HEK293 (cell line): ENCODE measurements at regions not wholly inside any gene's neighbourhood (a gene's known extent, or its start where the extent isn't known, plus 50 kb on each side); places are given as distances from the start of the nearest gene placed in this dataset.

Experiments
- CTCF ChIA-PET: fragments of 350-600 bp; formaldehyde crosslinking; extraction: SDS; loops from one replicate; lab custom pipeline; 2021; ENCODE audit warnings: antibody characterized with exemption; lab: Yijun Ruan, JAX
- POLR2A ChIA-PET: fragments of 300-600 bp; formaldehyde crosslinking; extraction: SDS; loops from one replicate; lab custom pipeline; 2020; ENCODE audit warnings: antibody characterized with exemption, inconsistent platforms; lab: Yijun Ruan, JAX
- H3K27ac ChIP-seq: fragments of 200-500 bp; sonication (Bioruptor generic); 2 replicates; pipeline ENCODE4 v1.5.1; 2014; ENCODE audit warnings: low read depth, low read length, control low read depth, inconsistent platforms; ENCODE audit errors: extremely low read depth
- H3K36me3 ChIP-seq, 2 experiments: fragments of 200-500 bp in 1 of 2; sonication (Bioruptor generic) in 1 of 2; 1 replicate in 1 of 2; 2 replicates in 1 of 2; pipeline ENCODE4 v1.5.1; 2014 to 2017; ENCODE audit warnings: inconsistent platforms in 2 of 2, low read length in 2 of 2; ENCODE audit not compliant: control insufficient read depth in 2 of 2, insufficient read depth in 1 of 2
- H3K4me1 ChIP-seq: fragments of 200-500 bp; sonication (Bioruptor generic); 2 replicates; pipeline ENCODE4 v1.5.1; 2014; ENCODE audit warnings: mild to moderate bottlenecking, low read length, inconsistent platforms; ENCODE audit not compliant: control insufficient read depth, insufficient read depth
- H3K4me3 ChIP-seq: 2 replicates; pipeline ENCODE4 v1.5.1; 2011; ENCODE audit warnings: low read depth, mild to moderate bottlenecking, control low read depth, low read length, moderate library complexity
- H3K9me3 ChIP-seq: fragments of 200-500 bp; sonication (Bioruptor generic); 2 replicates; pipeline ENCODE4 v1.5.1; 2014; ENCODE audit warnings: low read depth, low read length, inconsistent platforms; ENCODE audit not compliant: control insufficient read depth, insufficient read depth
- PRDM2 ChIP-seq: fragments of 450-650 bp; formaldehyde crosslinking; IDR thresholded peaks from 2 replicates; pipeline ENCODE4 v1.5.1; 2016; ENCODE audit warnings: missing biosample characterization, missing genetic modification characterization, borderline replicate concordance
- REST ChIP-seq: fragments of 450-650 bp; formaldehyde crosslinking; IDR thresholded peaks from 2 replicates; pipeline ENCODE4 v1.5.1; 2016; ENCODE audit warnings: missing biosample characterization, missing genetic modification characterization
- ZBTB1 ChIP-seq: fragments of 450-650 bp; formaldehyde crosslinking; IDR thresholded peaks from 2 replicates; pipeline ENCODE4 v1.5.1; 2016; ENCODE audit warnings: missing biosample characterization, missing genetic modification characterization
- ZNF121 ChIP-seq: fragments of 450-650 bp; formaldehyde crosslinking; IDR thresholded peaks from 2 replicates; pipeline ENCODE4 v1.5.1; 2016; ENCODE audit warnings: missing biosample characterization, missing genetic modification characterization
- ZNF133 ChIP-seq: fragments of 450-650 bp; formaldehyde crosslinking; IDR thresholded peaks from 2 replicates; pipeline ENCODE4 v1.5.1; 2016; ENCODE audit warnings: missing biosample characterization, missing genetic modification characterization
- ZNF214 ChIP-seq: fragments of 450-650 bp; formaldehyde crosslinking; IDR thresholded peaks from 2 replicates; pipeline ENCODE4 v1.5.1; 2017; ENCODE audit warnings: missing biosample characterization, mild to moderate bottlenecking, missing genetic modification characterization, borderline replicate concordance
- ZNF24 ChIP-seq: fragments of 450-650 bp; formaldehyde crosslinking; IDR thresholded peaks from 2 replicates; pipeline ENCODE4 v1.5.1; 2016; ENCODE audit warnings: missing biosample characterization, missing genetic modification characterization
- ZNF26 ChIP-seq: fragments of 450-650 bp; formaldehyde crosslinking; IDR thresholded peaks from 2 replicates; pipeline ENCODE4 v1.5.1; 2016; ENCODE audit warnings: missing biosample characterization, missing genetic modification characterization
- ZNF280D ChIP-seq: fragments of 450-650 bp; formaldehyde crosslinking; IDR thresholded peaks from 2 replicates; pipeline ENCODE4 v1.5.1; 2016; ENCODE audit warnings: missing biosample characterization, missing genetic modification characterization
- ZNF335 ChIP-seq: fragments of 450-650 bp; formaldehyde crosslinking; conservative IDR thresholded peaks from 2 replicates; pipeline ENCODE4 v1.5.1; 2016; ENCODE audit warnings: missing biosample characterization, missing genetic modification characterization
- ZNF37A ChIP-seq: fragments of 450-650 bp; IDR thresholded peaks from 2 replicates; pipeline ENCODE4 v1.5.1; 2018; ENCODE audit warnings: missing biosample characterization, missing genetic modification characterization
- ZNF404 ChIP-seq: fragments of 450-650 bp; formaldehyde crosslinking; IDR thresholded peaks from 2 replicates; pipeline ENCODE4 v1.5.1; 2017; ENCODE audit warnings: missing biosample characterization, missing genetic modification characterization
- ZNF585B ChIP-seq: fragments of 450-650 bp; formaldehyde crosslinking; IDR thresholded peaks from 2 replicates; pipeline ENCODE4 v1.5.1; 2016; ENCODE audit warnings: missing biosample characterization, missing genetic modification characterization
- ZNF596 ChIP-seq: fragments of 450-650 bp; IDR thresholded peaks from 2 replicates; pipeline ENCODE4 v1.5.0; 2018; ENCODE audit warnings: missing biosample characterization, mild to moderate bottlenecking, missing genetic modification characterization, moderate library complexity

- Histone ChIP-seq H3K4me3 (no peak overlapping the region), H3K36me3 (no peaks in the 10 kb centered on the region), H3K27ac (no peak overlapping the region), H3K9me3 (no peaks in the 10 kb centered on the region), H3K4me1 (no peaks in the 10 kb centered on the region)
- ChIA-PET CTCF (interaction anchor here (0.7 kb wide), 1 partner anchor 116 kb away, joined by 3 read pairs; no protein-coding TSS in a partner anchor), POLR2A (no interaction called here)
- TF ChIP-seq ZNF24 (tag by site-specific recombination) = no peak
- no peak for TF ChIP-seq ZNF214 (tag by site-specific recombination)
- TF ChIP-seq REST (tag by site-specific recombination) = no peak
- no peak for TF ChIP-seq ZBTB1 (tag by site-specific recombination)
- TF ChIP-seq ZNF280D = no peak
- no peak for TF ChIP-seq ZNF596
- no peak for TF ChIP-seq ZNF585B (tag by site-specific recombination)
- no peak for TF ChIP-seq ZNF26 (tag by site-specific recombination)
- TF ChIP-seq ZNF404 (tag by site-specific recombination) = no peak
- no peak for TF ChIP-seq PRDM2 (tag by site-specific recombination)
- TF ChIP-seq ZNF121 (tag by site-specific recombination) = no peak
- TF ChIP-seq ZNF335 (tag by site-specific recombination) = no peak
- no peak for TF ChIP-seq ZNF37A (tag by site-specific recombination)
- no peak for TF ChIP-seq ZNF133 (tag by site-specific recombination)
These were observed 219.5 kb downstream of the GALR1 start for GRCh38 chr18:77469131-77469530.
